MM.1S (cell line): ENCODE measurements at regions not wholly inside any gene's neighbourhood (a gene's known extent, or its start where the extent isn't known, plus 50 kb on each side); places are given as distances from the start of the nearest gene placed in this dataset.

ENCODE experiments used
- DNase-seq: peaks from one replicate; pipeline ENCODE4 v3.0.0-alpha.2; 2015
- H2AFZ ChIP-seq: fragments of 300-600 bp; sonication (generic); 2 replicates; pipeline ENCODE4 v1.6.0; 2016; ENCODE audit warnings: antibody characterized with exemption, low read length
- H3F3A ChIP-seq: fragments of 300-600 bp; sonication (generic); 2 replicates; pipeline ENCODE4 v1.6.1; 2016; ENCODE audit warnings: mild to moderate bottlenecking, antibody characterized with exemption, low read length, moderate library complexity, mixed read lengths; ENCODE audit not compliant: insufficient read depth
- H3K27ac ChIP-seq: fragments of 300-600 bp; sonication (generic); 2 replicates; pipeline ENCODE4 v1.5.1; 2016; ENCODE audit warnings: mild to moderate bottlenecking, low read length
- H3K27me3 ChIP-seq: fragments of 300-600 bp; sonication (generic); replicated peaks from 2 replicates; pipeline ENCODE4 v1.6.0; 2016; ENCODE audit warnings: low read length; ENCODE audit not compliant: insufficient read depth
- H3K36me3 ChIP-seq: fragments of 300-600 bp; sonication (generic); replicated peaks from 2 replicates; pipeline ENCODE4 v1.6.1; 2016; ENCODE audit warnings: mild to moderate bottlenecking, low read length, mixed read lengths; ENCODE audit not compliant: insufficient read depth
- H3K4me1 ChIP-seq: fragments of 300-600 bp; sonication (generic); 2 replicates; pipeline ENCODE4 v1.6.1; 2016; ENCODE audit warnings: low read length, mixed read lengths
- H3K4me2 ChIP-seq: fragments of 300-600 bp; sonication (generic); 2 replicates; pipeline ENCODE4 v1.6.0; 2016; ENCODE audit warnings: low read depth, low read length
- H3K4me3 ChIP-seq: fragments of 300-600 bp; sonication (generic); 2 replicates; pipeline ENCODE4 v1.5.1; 2016; ENCODE audit warnings: low read length, mixed read lengths
- H3K79me2 ChIP-seq: fragments of 300-600 bp; sonication (generic); 2 replicates; pipeline ENCODE4 v1.6.1; 2016; ENCODE audit warnings: mixed run types, low read length, mixed read lengths
- H3K9ac ChIP-seq: fragments of 300-600 bp; sonication (generic); 2 replicates; pipeline ENCODE4 v1.6.1; 2016; ENCODE audit warnings: low read length, mixed read lengths
- H3K9me2 ChIP-seq: fragments of 300-600 bp; sonication (generic); replicated peaks from 2 replicates; pipeline ENCODE4 v1.6.1; 2016; ENCODE audit warnings: mild to moderate bottlenecking, low read length, mixed read lengths; ENCODE audit not compliant: insufficient read depth
- H3K9me3 ChIP-seq: fragments of 300-600 bp; sonication (generic); replicated peaks from 2 replicates; pipeline ENCODE4 v1.6.1; 2016; ENCODE audit warnings: mild to moderate bottlenecking, low read length, mixed read lengths; ENCODE audit not compliant: insufficient read depth
- H4K20me1 ChIP-seq: fragments of 300-600 bp; sonication (generic); 2 replicates; pipeline ENCODE4 v1.6.1; 2016; ENCODE audit warnings: mild to moderate bottlenecking, low read length, moderate library complexity, mixed read lengths; ENCODE audit not compliant: insufficient read depth
- EZH2 ChIP-seq: fragments of 300-600 bp; sonication (generic); optimal IDR thresholded peaks from 2 replicates; pipeline ENCODE3; 2017; ENCODE audit warnings: low read depth, mild to moderate bottlenecking, antibody characterized with exemption, low read length, mixed read lengths
- EZH2phosphoT487 ChIP-seq: fragments of 300-600 bp; sonication (generic); IDR thresholded peaks from 2 replicates; pipeline ENCODE4 v1.6.1; 2018; ENCODE audit warnings: antibody characterized with exemption, low read length
- TF ChIP-seq, protein P1 (sequence below): fragments of 300-600 bp; sonication (generic); IDR thresholded peaks from 2 replicates; pipeline ENCODE4 v1.5.1; 2016; ENCODE audit warnings: antibody characterized with exemption, low read length, mixed read lengths

- no peaks in the 10 kb centered on the region for H3K36me3 ChIP-seq
- no peak overlapping the region for H3K4me3 ChIP-seq
- no peak for DNase-seq
- H3F3A ChIP-seq = no peaks in the 10 kb centered on the region
- H3K9me2 ChIP-seq = no peaks in the 10 kb centered on the region
- no peak overlapping the region for H3K9ac ChIP-seq
- TF ChIP-seq, protein P1, sequence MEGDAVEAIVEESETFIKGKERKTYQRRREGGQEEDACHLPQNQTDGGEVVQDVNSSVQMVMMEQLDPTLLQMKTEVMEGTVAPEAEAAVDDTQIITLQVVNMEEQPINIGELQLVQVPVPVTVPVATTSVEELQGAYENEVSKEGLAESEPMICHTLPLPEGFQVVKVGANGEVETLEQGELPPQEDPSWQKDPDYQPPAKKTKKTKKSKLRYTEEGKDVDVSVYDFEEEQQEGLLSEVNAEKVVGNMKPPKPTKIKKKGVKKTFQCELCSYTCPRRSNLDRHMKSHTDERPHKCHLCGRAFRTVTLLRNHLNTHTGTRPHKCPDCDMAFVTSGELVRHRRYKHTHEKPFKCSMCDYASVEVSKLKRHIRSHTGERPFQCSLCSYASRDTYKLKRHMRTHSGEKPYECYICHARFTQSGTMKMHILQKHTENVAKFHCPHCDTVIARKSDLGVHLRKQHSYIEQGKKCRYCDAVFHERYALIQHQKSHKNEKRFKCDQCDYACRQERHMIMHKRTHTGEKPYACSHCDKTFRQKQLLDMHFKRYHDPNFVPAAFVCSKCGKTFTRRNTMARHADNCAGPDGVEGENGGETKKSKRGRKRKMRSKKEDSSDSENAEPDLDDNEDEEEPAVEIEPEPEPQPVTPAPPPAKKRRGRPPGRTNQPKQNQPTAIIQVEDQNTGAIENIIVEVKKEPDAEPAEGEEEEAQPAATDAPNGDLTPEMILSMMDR = no peak
- TF ChIP-seq EZH2phosphoT487 (no peak), EZH2 (no peak)
- H3K27me3 ChIP-seq = no peaks in the 10 kb centered on the region
- no peak overlapping the region for H3K27ac ChIP-seq
- H3K79me2 ChIP-seq = no peaks in the 10 kb centered on the region
- no peaks in the 10 kb centered on the region for H3K9me3 ChIP-seq
- no peaks in the 10 kb centered on the region for H4K20me1 ChIP-seq
- no peak overlapping the region for H2AFZ ChIP-seq
- no peak overlapping the region for H3K4me2 ChIP-seq
- H3K4me1 ChIP-seq = no peaks in the 10 kb centered on the region
These were observed 683.3 kb downstream of the MAT2B start for GRCh38 chr5:164188733-164189148.

GRCh38 chr5:164191240-164191639 lies 685.8 kb downstream of the MAT2B start:
- H3K9me2 ChIP-seq = no peaks in the 10 kb centered on the region
- no peak for DNase-seq

GRCh38 chr5:164202338-164202737 lies 696.9 kb downstream of the MAT2B start:
- H3K9me2 ChIP-seq = no peaks in the 10 kb centered on the region
- TF ChIP-seq, protein P1 = no peak
- TF ChIP-seq EZH2 (no peak), EZH2phosphoT487 (no peak)
- no peaks in the 10 kb centered on the region for H3K4me1 ChIP-seq
- no peak overlapping the region for H3K9ac ChIP-seq
- H3K4me2 ChIP-seq = no peak overlapping the region
- H3K4me3 ChIP-seq = no peak overlapping the region
- H3F3A ChIP-seq = no peaks in the 10 kb centered on the region
- H3K27ac ChIP-seq = no peak overlapping the region
- H3K9me3 ChIP-seq = no peaks in the 10 kb centered on the region
- no peak for DNase-seq
- H3K36me3 ChIP-seq = no peaks in the 10 kb centered on the region
- no peaks in the 10 kb centered on the region for H3K27me3 ChIP-seq
- H4K20me1 ChIP-seq = no peaks in the 10 kb centered on the region
- no peak overlapping the region for H2AFZ ChIP-seq
- H3K79me2 ChIP-seq = no peaks in the 10 kb centered on the region

More at GRCh38 chr5:164191240-164191639, 685.8 kb downstream of the MAT2B start:
- Histone ChIP-seq H4K20me1 (no peaks in the 10 kb centered on the region), H3K4me1 (no peaks in the 10 kb centered on the region), H3K27me3 (no peaks in the 10 kb centered on the region), H2AFZ (no peak overlapping the region), H3K9ac (no peak overlapping the region), H3K79me2 (no peaks in the 10 kb centered on the region), H3K36me3 (no peaks in the 10 kb centered on the region), H3F3A (no peaks in the 10 kb centered on the region), H3K9me3 (no peaks in the 10 kb centered on the region), H3K4me3 (no peak overlapping the region), H3K4me2 (no peak overlapping the region), H3K27ac (no peak overlapping the region)
- TF ChIP-seq EZH2 (no peak), EZH2phosphoT487 (no peak)
- TF ChIP-seq, protein P1 = no peak
